ENCODE measurements at regions not wholly inside any gene's neighbourhood (a gene's known extent, or its start where the extent isn't known, plus 50 kb on each side); places are given as distances from the start of the nearest gene placed in this dataset.

DNA sequence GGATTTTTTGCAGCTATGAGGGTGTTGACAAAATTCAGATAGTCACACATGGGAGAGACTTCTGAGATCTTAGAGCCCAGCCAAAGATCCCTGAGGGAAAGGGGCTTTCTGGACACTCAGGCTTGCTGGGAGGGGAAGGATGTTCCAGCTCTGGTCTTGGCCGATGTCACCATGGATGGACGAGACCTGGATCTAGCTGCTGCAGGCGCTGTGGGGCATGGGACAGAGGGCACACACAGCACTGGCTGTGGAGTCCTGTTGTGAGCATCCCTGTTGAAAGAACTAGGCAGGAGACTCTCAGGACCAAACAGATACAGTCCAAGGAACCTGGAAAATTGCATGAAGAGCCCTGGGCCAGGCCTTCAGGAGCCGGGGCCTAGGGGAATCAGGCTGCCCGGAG, 80.1 kb upstream of the SDK2 start:
- no peak for DNase-seq

GRCh38 chr17:73724990-73725389, 80.7 kb upstream of the SDK2 start:
- DNase-seq = no peak

DNA sequence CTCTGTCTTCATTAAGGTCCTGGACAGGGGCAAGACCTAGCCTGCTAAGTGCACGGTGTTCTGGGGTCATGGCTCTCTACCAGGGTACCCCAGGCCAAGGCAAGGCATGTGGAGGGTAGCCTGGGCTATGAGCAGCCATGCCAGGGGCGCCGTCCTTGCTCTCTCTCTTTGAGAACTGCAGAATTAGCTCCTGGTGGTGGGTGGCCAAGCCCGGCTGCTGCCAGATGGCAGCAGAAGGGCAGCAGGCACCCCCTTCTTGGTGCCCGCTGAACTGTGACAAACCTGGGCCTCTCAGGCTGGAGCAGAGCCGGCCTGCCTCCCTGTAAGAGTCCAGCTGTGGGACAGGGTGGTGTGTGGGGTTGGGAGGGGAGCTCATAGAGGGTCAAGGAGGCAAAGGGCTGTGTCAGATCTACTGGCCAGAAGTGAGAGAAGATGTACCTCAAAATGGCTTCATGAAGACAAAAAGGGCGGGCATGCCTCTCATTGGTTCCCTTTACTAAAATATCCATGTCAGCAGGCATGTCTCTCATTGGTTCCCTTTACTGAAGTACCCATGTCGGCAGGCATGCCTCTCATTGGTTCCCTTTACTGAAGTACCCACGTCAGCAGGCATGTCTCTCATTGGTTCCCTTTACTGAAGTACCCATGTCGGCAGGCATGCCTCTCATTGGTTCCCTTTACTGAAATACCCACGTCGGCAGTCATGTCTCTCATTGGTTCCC, 81.7 kb upstream of the SDK2 start:
- no peak for DNase-seq

DNA sequence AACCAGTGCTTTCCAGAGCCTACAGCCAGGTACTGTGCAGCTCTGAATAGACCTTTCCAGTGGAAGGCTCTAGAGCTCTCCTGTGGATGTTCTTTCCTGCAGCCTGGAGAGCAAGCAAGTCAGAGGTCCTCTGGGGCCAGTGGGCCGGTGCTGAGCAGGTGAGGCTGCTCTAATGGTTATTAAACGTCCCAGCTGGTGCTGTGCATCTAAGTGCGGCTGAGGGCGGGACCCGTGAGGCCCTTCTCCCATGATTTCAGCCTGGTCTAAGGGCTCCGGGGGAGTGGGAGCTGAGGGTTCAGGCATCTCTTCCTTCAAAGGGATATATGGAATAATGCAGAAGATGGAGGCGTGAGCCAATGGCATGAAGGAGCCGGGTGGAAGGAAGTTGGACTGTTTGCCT, 83.7 kb upstream of the SDK2 start:
- DNase-seq = no peak

GRCh38 chr17:73729101-73729500, 84.9 kb upstream of the SDK2 start:
- no peak for DNase-seq

GRCh38 chr17:73731733-73732132, 87.5 kb upstream of the SDK2 start:
- DNase-seq = peak; percentile 51 to 80 (median 69)

- peak; percentile 69 to 84 (median 76) for DNase-seq
Measured at GRCh38 chr17:73733517-73733916, 89.3 kb upstream of the SDK2 start.

DNA sequence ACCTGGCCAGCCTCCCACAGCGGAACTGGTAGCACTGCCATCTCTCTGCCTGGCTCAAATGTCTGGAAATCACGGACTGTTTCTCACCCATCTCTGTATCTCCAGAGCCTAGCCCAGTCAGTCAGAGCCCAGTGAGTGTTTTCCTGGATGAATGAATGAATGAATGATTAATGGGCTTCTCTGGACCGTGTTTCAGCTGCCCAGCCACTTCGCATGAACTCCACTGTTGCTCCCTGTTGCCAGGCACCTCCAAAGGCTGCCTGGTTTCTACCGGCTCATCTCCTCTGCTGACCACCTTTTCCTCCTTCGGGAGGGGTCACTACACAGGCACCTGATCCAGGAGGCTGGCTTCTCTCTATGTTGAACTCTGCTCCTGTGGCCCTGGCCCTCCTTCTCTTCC, 91.0 kb upstream of the SDK2 start:
- DNase-seq = no peak

- no peak for DNase-seq
Measured at GRCh38 chr17:73738751-73739575, 94.7 kb upstream of the SDK2 start.

DNA sequence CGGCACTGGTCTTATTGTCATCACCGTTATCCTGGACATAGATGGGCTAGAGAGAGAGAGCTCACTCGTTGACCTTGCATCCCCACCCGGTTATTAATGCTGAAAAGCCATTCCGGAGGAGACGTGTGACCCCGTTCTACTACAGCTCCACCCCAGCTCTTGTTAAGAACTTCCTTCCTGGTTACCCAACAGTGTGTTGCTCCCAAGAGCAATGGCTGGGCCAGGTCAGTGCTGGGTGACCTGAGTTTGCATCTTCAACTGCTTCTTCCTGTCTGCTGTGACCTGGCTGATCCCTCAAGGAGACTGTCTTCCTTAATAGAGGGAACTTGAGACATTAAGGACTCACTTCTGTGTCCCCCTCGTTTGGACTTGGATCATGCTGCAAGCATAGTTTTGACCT, 96.1 kb upstream of the SDK2 start:
- peak in 1 of 3 donors; percentile 31 for DNase-seq

- DNase-seq = no peak
Measured at GRCh38 chr17:73742948-73743381, 98.7 kb upstream of the SDK2 start.

DNA sequence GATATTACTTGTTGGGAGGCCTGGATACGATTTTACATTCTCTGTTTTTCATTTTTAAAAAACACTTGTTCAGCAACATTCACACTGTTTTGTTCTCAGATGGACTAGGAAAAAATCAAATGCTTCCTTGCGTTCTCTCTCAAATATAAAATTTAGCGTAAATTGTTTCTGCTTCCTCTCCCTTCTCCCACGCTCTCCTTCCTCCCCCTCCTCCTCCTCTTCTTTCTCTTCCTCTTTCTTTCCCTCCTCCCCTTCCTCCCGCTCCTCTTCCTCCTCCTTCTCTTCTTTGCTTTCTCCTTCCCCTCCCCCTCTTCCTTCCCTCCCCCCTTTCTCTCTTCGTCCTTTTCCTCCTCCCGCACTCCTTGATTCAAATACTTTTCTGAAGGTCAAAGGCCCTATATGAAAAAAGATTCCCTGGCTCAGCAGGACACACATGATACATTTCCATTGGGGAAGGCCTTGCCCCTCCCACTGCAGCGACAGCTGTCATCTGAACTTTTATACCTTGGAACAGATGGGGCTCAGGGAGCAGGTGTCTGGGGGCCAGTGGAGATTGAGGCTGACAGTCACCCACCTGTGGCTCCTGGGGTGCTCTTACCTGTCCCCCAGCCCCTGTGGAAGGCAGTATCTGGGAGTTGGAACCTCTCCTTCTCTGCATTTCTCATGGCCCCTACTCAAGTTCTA, 99.4 kb upstream of the SDK2 start:
- DNase-seq = peak in 2 of 3 donors; percentile 33 to 36

DNA sequence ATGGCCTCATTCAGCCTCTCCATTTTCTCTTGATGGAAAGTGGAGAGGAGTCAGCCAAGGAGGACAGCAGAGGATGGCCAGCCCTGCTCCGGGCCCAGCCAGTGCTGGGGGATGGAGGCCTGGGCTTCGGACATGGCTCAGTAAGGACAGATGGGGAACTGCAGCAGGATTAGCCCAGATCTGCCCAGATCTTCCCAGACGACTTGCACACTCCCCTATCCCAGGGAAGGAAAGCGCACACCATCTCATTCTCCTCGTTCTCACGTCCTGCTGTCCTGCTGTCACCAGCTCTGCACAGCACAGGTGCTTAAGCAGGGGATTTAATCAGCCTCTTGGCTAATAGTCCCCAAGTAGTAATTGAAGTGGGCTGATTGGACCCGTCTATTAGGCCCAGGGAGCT, 100.2 kb upstream of the SDK2 start:
- DNase-seq = no peak

DNA sequence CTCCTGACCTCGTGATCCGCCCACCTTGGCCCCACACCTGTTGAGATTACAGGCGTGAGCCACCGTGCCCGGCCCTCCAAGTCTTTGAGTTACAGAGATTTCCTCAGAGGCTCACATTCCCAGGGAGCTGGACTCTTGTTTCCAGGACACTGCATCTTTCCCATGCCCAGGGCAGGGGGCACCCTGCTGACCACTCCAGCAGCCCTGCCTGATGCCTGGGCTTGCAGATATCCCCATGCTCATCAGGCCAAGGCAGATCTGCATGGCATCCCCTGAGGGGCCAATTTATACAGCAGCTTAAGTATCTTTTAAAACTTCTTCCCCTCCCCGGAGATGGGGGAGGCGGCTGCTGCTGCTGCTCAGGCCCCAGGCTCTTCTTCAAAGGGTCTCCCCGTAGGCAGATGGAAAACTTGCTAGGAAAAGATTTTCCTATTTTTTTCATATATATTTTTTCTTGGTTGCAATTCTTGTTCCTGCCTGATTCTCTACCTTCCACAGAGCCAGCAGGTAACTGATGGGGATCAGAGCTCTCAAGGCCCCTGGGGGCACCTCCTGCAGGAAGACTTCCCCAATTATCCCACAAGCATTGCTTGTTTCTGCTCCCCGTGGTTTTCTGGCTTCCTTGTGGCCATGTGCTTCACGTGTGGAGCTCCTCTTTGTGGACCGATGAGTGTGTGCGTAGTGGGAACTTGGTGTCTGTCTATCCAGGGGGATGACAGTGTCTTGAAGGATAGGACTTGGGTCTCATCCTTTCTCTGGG, 102.2 kb upstream of the SDK2 start:
- DNase-seq = no peak

DNA sequence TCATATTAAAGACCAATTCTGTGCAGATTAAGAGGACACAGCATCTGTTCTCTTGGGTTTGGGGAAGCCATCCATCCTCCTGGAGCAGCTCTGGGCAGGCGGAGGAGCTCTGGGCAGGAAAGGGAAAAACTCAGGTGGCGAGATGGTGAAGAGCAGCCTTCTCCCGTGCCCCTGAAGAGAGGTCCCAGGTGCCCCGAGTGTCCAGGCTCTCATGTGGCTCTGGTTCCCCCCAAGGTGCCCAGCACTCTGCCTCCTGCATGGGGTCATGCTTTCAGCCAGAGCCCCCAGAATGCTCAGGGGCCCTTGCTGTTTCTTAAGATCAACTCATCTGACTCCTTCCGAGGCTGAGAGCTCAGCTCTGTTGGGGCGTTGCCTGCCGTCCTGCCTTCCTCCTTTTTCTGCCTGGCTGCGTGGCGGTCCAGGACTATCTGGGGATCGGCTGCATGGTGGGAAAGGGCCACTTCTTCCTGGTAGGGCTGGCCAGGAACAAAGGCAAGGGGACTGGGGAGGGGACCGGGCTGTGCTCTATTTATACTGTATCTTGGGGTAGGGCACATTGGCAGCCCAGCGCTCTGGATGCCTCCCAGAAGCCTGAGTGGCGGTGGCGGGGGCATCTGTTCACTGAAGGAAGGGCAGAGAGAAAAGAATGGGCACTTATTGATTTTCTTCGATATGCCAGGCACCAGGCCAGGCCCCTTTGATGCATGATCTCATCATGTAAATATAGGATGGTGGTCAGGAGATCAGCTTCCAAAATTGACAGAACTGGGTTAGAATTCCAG, 103.2 kb upstream of the SDK2 start:
- no peak for DNase-seq

GRCh38 chr17:73748508-73748907, 104.3 kb upstream of the SDK2 start:
- DNase-seq = no peak

DNA sequence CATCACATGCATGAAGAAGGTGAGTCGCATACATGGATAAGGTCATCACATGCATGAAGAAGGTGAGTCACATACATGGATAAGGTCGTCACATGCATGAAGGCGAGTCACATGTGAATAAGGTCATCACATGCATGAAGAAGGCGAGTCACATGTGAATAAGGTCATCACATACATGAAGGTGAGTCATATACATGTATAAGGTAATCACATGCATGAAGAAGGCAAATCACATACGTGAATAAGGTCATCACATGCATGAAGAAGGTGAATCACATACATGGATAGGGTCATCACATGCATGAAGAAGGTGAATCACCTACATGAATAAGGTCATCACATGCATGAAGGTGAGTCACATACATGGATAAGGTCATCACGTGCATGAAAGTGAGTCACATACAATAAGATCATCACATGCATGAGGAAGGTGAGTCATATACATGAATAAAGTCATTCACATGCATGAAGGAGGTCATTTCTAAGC, 105.1 kb upstream of the SDK2 start:
- peak in 2 of 3 donors; percentile 61 to 63 for DNase-seq

DNA sequence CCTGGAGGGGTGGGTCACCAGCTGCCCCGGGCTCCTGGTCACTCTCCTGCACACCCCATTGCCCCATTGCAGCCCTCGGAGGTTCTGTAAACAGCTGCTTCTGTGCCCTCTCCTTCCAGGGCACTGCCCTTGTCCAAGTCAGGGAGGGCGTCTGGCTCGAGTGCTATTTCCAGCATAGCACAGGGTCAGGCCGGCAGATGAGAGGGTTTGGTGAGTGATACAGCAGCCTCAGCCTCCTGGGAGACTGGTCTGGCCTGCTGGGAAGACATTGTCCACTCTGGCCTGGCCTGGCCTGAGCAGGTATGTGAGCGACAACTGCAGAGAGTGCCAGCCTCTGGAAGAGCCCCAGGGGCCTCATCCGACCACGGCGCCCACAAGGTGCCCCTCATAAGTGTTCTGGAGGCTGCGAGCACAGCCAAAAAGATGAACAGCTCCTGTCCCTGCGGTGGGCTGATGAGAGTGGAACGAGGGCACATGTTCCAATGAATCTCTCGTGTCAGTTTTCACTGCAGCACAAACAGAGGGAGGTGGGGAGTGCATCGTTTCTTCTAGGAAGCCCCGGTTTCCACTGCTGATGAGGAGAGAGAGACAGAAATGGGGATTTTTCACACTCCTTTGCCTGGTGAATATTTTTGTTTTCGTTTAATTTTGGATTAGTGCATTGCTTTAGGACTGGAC, 105.8 kb upstream of the SDK2 start:
- no peak for DNase-seq

- DNase-seq = no peak
Measured at GRCh38 chr17:73750975-73751374, 106.7 kb upstream of the SDK2 start.

DNA sequence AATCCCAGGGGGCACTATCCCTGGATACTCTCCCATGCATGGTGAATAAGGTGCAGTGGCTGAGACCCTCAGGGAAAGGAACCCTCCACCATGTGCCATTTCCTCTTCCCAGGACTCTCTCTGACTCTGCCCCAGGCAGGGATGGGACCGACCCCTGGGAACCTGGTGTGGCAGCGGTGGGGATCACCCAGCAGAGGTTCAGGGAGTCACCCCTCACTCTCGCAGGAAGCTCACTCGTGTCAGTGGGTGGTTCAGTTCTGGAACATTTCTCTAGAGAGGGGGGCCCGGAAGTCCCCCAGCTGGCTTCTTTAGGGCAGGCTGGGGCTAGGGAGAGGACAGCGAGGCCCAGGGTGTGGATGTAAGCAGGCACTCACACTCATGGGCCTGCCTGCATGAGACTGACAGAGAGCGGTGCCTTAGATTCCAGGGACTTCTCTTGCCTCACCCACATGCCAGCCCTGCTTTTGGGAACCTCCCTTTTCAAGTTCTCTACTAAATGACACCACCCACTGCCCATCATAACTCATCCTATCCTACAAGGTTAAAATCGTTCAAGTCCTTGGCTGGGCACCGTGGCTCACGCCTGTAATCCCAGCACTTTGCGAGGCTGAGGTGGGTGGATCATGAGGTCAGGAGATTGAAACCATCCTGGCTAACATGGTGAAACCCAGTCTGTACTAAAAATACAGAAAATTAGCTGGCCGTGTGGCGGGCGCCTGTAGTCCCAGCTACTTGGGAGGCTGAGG, 109.7 kb upstream of the SDK2 start:
- no peak for DNase-seq

Measured in suppressor macrophage treated with lipopolysaccharide for 1 hour (primary cell).